ENCODE measurements at regions not wholly inside any gene's neighbourhood (a gene's known extent, or its start where the extent isn't known, plus 50 kb on each side); places are given as distances from the start of the nearest gene placed in this dataset.

DNA sequence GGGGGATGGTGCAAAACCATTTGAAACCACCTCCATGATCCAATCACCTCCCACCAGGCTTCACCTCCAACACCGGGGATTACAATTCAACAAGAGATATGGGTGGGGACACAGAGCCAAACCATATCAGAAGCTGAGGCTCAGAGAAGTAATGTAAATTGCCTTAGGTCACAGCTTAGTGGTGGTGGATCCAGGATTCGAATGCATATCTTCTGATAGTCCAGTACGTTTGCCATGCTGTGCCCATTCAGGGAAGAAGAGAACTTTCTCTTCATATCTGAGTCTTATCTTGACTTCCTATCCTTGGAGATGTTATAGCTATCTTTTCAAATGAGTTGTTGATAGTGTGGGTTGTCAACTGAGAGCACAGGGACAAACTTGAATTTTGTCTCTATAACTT lies 325.5 kb downstream of the ZIC3 start:
- TF ChIP-seq, protein P1, sequence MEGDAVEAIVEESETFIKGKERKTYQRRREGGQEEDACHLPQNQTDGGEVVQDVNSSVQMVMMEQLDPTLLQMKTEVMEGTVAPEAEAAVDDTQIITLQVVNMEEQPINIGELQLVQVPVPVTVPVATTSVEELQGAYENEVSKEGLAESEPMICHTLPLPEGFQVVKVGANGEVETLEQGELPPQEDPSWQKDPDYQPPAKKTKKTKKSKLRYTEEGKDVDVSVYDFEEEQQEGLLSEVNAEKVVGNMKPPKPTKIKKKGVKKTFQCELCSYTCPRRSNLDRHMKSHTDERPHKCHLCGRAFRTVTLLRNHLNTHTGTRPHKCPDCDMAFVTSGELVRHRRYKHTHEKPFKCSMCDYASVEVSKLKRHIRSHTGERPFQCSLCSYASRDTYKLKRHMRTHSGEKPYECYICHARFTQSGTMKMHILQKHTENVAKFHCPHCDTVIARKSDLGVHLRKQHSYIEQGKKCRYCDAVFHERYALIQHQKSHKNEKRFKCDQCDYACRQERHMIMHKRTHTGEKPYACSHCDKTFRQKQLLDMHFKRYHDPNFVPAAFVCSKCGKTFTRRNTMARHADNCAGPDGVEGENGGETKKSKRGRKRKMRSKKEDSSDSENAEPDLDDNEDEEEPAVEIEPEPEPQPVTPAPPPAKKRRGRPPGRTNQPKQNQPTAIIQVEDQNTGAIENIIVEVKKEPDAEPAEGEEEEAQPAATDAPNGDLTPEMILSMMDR (IDR thresholded peaks at IDR 0.05) = no peak
- TF ChIP-seq EP300 (IDR thresholded peaks at IDR 0.05) = no peak
- no peak for TF ChIP-seq POLR2A (IDR thresholded peaks at IDR 0.05)
